ENCODE measurements at regions not wholly inside any gene's neighbourhood (a gene's known extent, or its start where the extent isn't known, plus 50 kb on each side); places are given as distances from the start of the nearest gene placed in this dataset.

GRCh38 chr1:221965252-221965651, 223.4 kb upstream of the DUSP10 start:
- no peak for TF ChIP-seq CTCF (IDR thresholded peaks at IDR 0.05)
- TF ChIP-seq EP300 (IDR thresholded peaks at IDR 0.05), result no peak

All from sigmoid colon (tissue), 4 donors.